Urothelium cell line (cell line): ENCODE measurements at regions not wholly inside any gene's neighbourhood (a gene's known extent, or its start where the extent isn't known, plus 50 kb on each side); places are given as distances from the start of the nearest gene placed in this dataset.
A peak's percentile ranks its signal among the peaks of the same experiment; 100 is the strongest.
"Not testable (repeated sequence)": the region's sequence is repeated elsewhere in the genome, so short reads cannot be mapped to it uniquely, and the experiment has no call there.

ENCODE experiments used
- DNase-seq: peaks from one replicate; pipeline ENCODE4 v3.0.0; 2011; ENCODE audit warnings: low spot score, mixed read lengths
- FAIRE-seq: peaks from 2 replicates; lab custom pipeline; 2011; peaks lifted over from hg19 to GRCh38; lab: Jason Lieb, UNC

DNA sequence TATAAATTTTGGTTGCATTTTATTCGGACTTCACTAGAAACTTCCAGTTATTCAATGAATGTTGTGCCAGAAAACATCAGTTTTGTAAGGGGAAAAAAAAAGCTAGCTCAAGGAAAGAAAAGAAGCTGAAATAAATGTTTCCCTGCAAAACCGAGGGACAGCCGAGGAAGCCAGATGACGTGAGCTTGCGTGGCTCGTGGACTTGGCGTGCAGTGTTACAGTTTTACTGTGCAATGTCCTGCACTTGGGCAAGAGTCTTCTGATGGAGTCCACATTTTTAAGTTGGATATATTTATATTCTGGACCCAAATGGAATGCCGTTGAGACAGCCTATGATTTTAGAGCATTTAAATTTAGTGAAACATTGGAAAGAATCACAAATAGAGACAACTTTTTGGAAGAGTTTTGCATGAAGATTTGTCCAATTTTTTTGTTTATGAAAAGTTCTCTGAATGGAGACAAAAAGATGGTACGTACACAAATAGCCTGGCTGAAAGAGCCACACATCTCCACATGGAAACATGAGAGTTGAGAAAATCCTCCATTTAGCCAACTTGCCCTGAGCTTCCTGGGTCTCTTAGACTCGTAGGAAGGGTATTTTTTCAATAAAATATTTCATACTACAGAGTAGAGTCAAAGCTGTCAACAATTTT, 210.5 kb downstream of the BANP start:
- FAIRE-seq, result not testable (repeated sequence)

GRCh38 chr16:88162778-88163177, 211.5 kb downstream of the BANP start:
- not testable (repeated sequence) for FAIRE-seq, DNase-seq

More for the DNA sequence above, 210.5 kb downstream of the BANP start:
- not testable (repeated sequence) for DNase-seq

DNA sequence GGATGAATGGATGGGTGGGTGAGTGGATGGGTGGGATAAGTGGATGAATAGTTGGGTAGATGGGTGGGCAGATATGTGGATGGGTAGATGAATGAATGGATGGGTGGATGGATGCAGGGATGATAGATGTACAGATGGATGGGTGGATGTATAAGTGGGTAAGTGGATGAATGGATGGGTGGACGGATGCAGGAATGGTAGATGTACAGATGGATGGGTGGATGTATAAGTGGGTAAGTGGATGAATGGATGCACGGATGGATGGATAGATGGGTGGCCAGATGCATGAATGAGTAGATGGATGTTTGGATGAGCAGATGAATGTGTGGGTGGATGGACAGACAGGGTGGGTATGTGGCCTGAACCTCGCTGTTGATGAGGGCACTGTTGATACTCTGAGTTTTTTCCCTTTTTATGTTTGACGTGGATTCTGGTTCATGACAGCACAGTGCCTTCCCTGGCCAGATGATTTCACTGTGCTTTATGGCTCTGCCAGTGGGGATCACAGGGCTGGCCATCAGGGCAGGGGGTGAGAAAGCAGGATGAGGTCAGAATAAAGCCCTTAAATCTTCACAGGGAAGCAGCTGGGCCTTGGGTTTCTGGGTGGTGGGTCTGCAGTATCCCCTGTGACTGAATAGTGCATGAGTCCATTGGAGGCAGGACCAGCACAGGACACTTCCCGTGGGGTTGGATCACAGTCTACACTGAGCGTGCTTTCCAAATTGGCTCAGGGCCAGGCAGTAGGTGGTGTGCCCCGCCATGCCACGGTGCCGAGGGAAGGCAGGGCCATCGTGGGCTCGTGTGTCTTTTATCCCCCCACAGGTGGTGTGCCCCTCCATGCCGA, 213.2 kb downstream of the BANP start:
- DNase-seq, result not testable (repeated sequence)
- peak; percentile 50 for FAIRE-seq

- not testable (repeated sequence) for FAIRE-seq, DNase-seq
Observed at GRCh38 chr16:88165040-88165544, 213.9 kb downstream of the BANP start.

DNA sequence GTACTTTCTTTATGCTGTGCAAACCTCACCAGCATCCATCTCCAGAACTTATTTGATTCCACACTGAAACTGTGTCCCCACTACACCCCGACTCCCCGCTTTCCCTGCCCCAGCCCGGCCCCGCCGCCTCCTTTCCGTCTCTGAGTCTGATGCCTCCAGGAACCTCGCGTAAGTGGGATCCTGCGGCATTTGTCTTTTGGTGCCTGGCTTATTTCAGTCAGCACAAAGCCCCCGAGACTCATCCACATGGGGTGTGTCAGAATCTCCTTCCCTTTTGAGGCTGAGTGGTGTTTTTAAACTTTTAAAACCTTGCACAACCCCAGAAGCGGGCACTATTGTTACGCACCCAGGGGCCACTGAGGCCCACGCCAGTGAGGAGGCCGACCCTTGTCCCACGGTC, 214.4 kb downstream of the BANP start:
- FAIRE-seq, DNase-seq: not testable (repeated sequence)

GRCh38 chr16:88166209-88166773, 215.1 kb downstream of the BANP start:
- FAIRE-seq, result peak; percentile 83
- not testable (repeated sequence) for DNase-seq

GRCh38 chr16:88167798-88168556, 214.8 kb upstream of the ZNF469 start:
- FAIRE-seq, DNase-seq: not testable (repeated sequence)

DNA sequence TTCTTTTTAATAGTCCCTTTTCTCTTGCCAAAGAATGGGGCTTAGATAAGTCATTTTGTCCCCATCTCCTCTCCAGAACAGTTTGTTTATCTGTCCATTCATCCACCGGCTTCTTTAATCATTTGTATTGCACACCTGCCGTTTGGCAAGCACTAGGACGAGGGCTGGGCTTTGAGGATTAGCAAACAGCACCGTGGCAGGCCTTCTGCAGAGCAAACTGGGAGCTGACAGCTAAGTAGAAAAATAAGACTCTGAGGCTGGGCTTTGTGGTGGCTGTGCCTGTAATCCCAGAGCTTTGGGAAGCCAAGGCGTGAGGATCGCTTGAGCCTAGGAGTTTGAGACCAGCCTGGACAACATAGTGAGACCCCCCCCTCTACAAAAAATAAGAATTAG, 214.2 kb upstream of the ZNF469 start:
- DNase-seq, FAIRE-seq: not testable (repeated sequence)

DNA sequence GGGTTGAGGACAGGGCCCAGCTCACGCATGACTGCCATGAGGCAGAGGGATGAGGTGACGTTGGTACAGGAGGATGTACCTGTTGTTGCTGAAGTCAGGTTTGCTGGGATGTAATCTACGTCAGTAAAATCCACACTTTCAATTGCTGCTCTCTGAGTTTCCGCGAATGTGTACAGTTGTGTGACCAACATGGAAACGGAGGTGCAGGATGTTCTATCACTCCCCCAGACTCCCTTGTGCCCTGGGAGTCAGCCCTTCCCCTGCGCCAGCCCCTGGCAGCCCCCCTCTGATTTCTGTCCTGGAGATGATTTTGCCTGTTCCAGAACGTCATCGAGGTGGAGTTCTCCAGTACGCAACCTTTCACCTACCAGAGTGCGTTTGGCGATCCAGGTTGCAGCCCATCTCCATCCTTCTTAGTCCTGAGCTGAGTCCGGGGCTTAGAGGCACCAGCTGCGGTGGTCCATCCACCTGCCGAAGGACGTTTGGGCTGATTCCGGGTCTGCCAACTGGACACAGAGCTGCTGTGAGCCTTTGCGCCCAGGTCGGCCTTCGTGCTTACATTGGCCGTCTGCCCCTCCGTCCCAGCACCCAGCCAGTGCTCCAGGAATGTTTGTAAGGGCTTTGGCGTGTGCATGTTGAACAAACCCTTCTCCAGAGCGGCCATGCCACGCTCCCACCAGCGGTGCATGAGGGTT, 213.5 kb upstream of the ZNF469 start:
- FAIRE-seq, DNase-seq: not testable (repeated sequence)

- not testable (repeated sequence) for DNase-seq, FAIRE-seq
Observed at GRCh38 chr16:88169831-88170165, 213.0 kb upstream of the ZNF469 start.

GRCh38 chr16:88170528-88170991, 212.2 kb upstream of the ZNF469 start:
- DNase-seq, result no peak
- no peak for FAIRE-seq

DNA sequence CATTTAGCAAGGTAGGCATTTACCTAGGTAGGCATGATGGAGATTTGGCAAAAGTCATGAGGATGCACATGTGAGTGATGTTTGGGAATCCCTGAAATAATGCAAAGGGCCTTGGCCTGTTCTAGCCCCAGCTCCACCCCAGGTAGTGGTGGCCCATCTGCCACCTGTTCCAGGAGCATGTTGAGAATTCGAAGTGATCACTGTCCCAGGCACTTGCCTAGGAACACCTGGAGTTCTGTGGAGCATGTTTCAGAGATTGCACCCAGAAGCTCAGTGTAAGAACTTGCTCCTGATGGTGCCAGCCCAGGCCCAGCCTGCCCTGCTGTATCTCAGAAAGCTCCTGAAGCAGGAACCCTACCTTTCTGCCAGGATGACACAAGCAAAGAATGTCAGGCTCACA, 211.6 kb upstream of the ZNF469 start:
- not testable (repeated sequence) for DNase-seq, FAIRE-seq

DNA sequence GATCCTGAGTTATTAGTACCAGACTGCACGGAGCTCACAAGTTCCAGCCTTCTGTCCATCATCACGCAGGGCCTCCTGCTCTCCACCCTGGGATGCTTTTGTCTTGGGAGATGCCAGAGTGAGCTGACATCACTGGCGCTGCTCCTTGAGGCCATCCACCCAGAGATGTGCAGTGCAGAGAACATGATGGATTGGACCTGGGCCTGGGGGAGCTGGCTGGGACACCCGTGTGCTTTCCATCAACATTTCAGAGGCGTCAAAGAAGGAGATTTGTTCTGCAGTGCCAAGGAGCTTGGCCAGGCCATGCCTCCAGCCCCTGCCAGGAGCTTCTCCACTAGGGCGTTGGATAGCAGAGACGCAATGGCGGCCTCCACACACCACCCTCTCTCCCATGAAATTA, 206.6 kb upstream of the ZNF469 start:
- not testable (repeated sequence) for DNase-seq, FAIRE-seq

DNA sequence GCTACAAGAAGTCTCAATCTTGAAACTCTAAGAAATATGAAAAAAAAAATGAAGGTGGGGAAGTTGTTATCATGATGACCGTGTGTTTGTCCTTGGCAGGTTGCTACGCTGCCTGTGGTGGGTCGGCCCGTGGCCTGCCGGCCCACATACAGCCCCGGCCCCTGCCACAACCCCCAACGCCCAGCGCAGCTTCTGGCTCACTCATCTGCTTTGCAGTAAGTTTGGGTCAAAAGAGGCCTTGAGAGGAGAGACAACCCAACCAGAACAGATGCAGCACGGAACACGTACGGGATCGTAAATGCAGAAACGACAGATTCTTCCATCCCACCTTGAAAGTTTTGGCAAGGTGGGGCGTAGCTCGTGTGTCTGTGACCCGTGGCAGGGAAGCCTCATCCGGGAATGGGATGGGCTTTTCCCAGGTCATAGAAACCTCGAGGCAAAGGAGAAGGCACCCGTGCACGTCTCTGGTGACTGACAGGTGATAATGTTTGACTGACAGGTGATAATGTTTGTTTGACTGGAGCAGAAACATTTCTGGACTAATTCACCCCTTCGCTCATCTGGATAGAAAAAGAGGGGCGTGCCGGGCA, 206.1 kb upstream of the ZNF469 start:
- FAIRE-seq, DNase-seq: not testable (repeated sequence)

- DNase-seq, FAIRE-seq: not testable (repeated sequence)
Observed at GRCh38 chr16:88178251-88178650, 204.5 kb upstream of the ZNF469 start.

GRCh38 chr16:88178896-88179295, 203.9 kb upstream of the ZNF469 start:
- not testable (repeated sequence) for FAIRE-seq

GRCh38 chr16:88182967-88183881, 199.5 kb upstream of the ZNF469 start:
- DNase-seq, result not testable (repeated sequence)
- peak; percentile 92 for FAIRE-seq

More at GRCh38 chr16:88178896-88179295, 203.9 kb upstream of the ZNF469 start:
- not testable (repeated sequence) for DNase-seq

DNA sequence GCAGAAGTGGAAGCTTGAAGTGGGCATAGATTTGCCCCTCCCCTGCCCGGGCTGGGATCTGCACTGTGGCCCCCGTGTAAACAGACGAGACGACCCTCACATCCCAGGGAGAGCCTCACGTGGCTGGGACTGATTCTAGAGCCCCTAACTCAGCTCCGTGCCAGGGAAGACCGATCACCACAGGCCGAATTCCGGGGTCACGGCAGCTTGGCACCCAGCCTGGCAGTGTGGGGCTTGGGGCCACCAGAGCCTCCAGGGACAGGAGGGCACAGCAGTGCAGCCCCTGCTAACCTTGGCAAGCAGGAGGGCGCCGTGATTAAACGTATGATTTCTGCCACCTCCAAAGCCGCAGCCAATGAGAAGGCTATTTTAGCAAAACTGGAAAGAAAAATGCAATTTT, 198.7 kb upstream of the ZNF469 start:
- not testable (repeated sequence) for DNase-seq, FAIRE-seq
